Kidney epithelial cell (primary cell): ENCODE measurements at regions not wholly inside any gene's neighbourhood (a gene's known extent, or its start where the extent isn't known, plus 50 kb on each side); places are given as distances from the start of the nearest gene placed in this dataset.

Experiments
- DNase-seq: peaks from one replicate; pipeline ENCODE4 v3.0.0-alpha.2; 2010; ENCODE audit warnings: low read depth
- H3K27me3 ChIP-seq: 2 replicates; pipeline ENCODE4 v1.6.0; 2011; ENCODE audit warnings: low read length; ENCODE audit not compliant: control insufficient read depth, insufficient read depth
- H3K36me3 ChIP-seq: 2 replicates; pipeline ENCODE4 v1.5.1; 2011; ENCODE audit warnings: low read length; ENCODE audit not compliant: control insufficient read depth, insufficient read depth
- H3K4me3 ChIP-seq: 2 replicates; pipeline ENCODE4 v1.5.1; 2011; ENCODE audit warnings: low read depth, mild to moderate bottlenecking, control low read depth, low read length
- CTCF ChIP-seq: IDR thresholded peaks from 2 replicates; pipeline ENCODE4 v1.5.1; 2011; ENCODE audit warnings: mild to moderate bottlenecking, moderate library complexity, low read length, control low read depth, inconsistent platforms; ENCODE audit not compliant: insufficient read depth, poor library complexity, severe bottlenecking

DNA sequence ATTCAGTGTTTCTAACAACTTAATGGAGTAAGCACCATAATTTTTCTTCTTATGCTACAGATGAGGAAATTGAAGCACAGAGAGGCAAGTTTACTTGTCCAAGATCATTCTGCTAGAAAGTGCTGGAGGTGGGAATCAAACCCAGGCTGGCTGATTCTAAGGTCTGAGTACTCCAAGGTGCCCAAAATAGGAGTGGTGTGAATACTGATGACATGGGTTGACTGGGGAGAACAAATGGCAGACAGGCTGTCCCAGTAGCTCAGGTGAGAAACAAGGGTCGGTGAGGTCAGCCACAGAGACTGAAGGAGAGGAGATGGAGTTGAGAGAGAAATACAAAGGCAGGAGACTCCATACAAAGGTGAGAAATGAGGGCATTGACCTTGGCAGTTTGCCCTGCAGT is 144.5 kb upstream of the EGFLAM start:
- Histone ChIP-seq H3K36me3 (no peaks in the 10 kb centered on the region), H3K27me3 (no peaks in the 10 kb centered on the region), H3K4me3 (no peak overlapping the region)
- TF ChIP-seq CTCF, result no peak
- no peak for DNase-seq

- no peak for DNase-seq
- TF ChIP-seq CTCF, result no peak
- H3K27me3 ChIP-seq, result no peaks in the 10 kb centered on the region
- H3K36me3 ChIP-seq, result no peaks in the 10 kb centered on the region
- H3K4me3 ChIP-seq, result no peak overlapping the region
Measured at GRCh38 chr5:38113456-38113855, 144.9 kb upstream of the EGFLAM start.

- no peak overlapping the region for H3K4me3 ChIP-seq
- TF ChIP-seq CTCF, result no peak
- no peak for DNase-seq
- no peaks in the 10 kb centered on the region for H3K36me3 ChIP-seq
- H3K27me3 ChIP-seq, result no peaks in the 10 kb centered on the region
Measured at GRCh38 chr5:38112938-38113337, 145.4 kb upstream of the EGFLAM start.

- Histone ChIP-seq H3K4me3 (no peak overlapping the region), H3K36me3 (no peaks in the 10 kb centered on the region), H3K27me3 (no peaks in the 10 kb centered on the region)
- DNase-seq, result no peak
- TF ChIP-seq CTCF, result no peak
Measured at GRCh38 chr5:38110130-38110529, 148.2 kb upstream of the EGFLAM start.

GRCh38 chr5:38107096-38107495 is 151.3 kb upstream of the EGFLAM start:
- H3K4me3 ChIP-seq, result no peak overlapping the region
- H3K27me3 ChIP-seq, result no peaks in the 10 kb centered on the region
- no peak for DNase-seq
- TF ChIP-seq CTCF, result no peak
- no peaks in the 10 kb centered on the region for H3K36me3 ChIP-seq

GRCh38 chr5:38105801-38106200 is 152.6 kb upstream of the EGFLAM start:
- TF ChIP-seq CTCF, result no peak
- Histone ChIP-seq H3K36me3 (no peaks in the 10 kb centered on the region), H3K4me3 (no peak overlapping the region), H3K27me3 (no peaks in the 10 kb centered on the region)
- DNase-seq, result no peak
